HG03064 (cell line): ENCODE measurements at regions not wholly inside any gene's neighbourhood (a gene's known extent, or its start where the extent isn't known, plus 50 kb on each side); places are given as distances from the start of the nearest gene placed in this dataset.

Source experiments
- ATAC-seq: cut with Tn5 transposase; IDR thresholded peaks from one replicate; pipeline ENCODE4 v1.9.1; 2021; ENCODE audit warnings: low read depth; ENCODE audit not compliant: unreplicated experiment

- no peak for ATAC-seq
Observed at GRCh38 chr11:127590314-127590713, 589.7 kb upstream of the KIRREL3 start.

GRCh38 chr11:127588431-127588830, 587.9 kb upstream of the KIRREL3 start:
- no peak for ATAC-seq

- ATAC-seq = no peak
Observed at GRCh38 chr11:127587511-127587910, 586.9 kb upstream of the KIRREL3 start.

GRCh38 chr11:127576210-127576609, 575.6 kb upstream of the KIRREL3 start:
- ATAC-seq = no peak

GRCh38 chr11:127574478-127574877, 573.9 kb upstream of the KIRREL3 start:
- ATAC-seq = no peak

- no peak for ATAC-seq
Observed at GRCh38 chr11:127568891-127569290, 568.3 kb upstream of the KIRREL3 start.

- ATAC-seq = no peak
Observed at GRCh38 chr11:127567237-127567932, 566.8 kb upstream of the KIRREL3 start.

GRCh38 chr11:127564810-127565209, 564.2 kb upstream of the KIRREL3 start:
- ATAC-seq = no peak

GRCh38 chr11:127559978-127560377, 559.4 kb upstream of the KIRREL3 start:
- ATAC-seq = no peak

GRCh38 chr11:127552446-127552845, 551.9 kb upstream of the KIRREL3 start:
- no peak for ATAC-seq

- ATAC-seq = no peak
Observed at GRCh38 chr11:127531167-127531566, 530.6 kb upstream of the KIRREL3 start.

GRCh38 chr11:127528297-127528696, 527.7 kb upstream of the KIRREL3 start:
- no peak for ATAC-seq

- ATAC-seq = no peak
Observed at GRCh38 chr11:127524618-127525017, 524.0 kb upstream of the KIRREL3 start.

- ATAC-seq = no peak
Observed at GRCh38 chr11:127521413-127521812, 520.8 kb upstream of the KIRREL3 start.

- ATAC-seq = no peak
Observed at GRCh38 chr11:127507851-127508250, 507.3 kb upstream of the KIRREL3 start.

GRCh38 chr11:127506647-127507046, 506.1 kb upstream of the KIRREL3 start:
- ATAC-seq = no peak

GRCh38 chr11:127506126-127506525, 505.6 kb upstream of the KIRREL3 start:
- ATAC-seq = no peak

- no peak for ATAC-seq
Observed at GRCh38 chr11:127496165-127496564, 495.6 kb upstream of the KIRREL3 start.

- no peak for ATAC-seq
Observed at GRCh38 chr11:127493330-127494022, 492.9 kb upstream of the KIRREL3 start.

- ATAC-seq = no peak
Observed at GRCh38 chr11:127492029-127492428, 491.5 kb upstream of the KIRREL3 start.

- no peak for ATAC-seq
Observed at GRCh38 chr11:127491589-127491988, 491.0 kb upstream of the KIRREL3 start.

GRCh38 chr11:127490896-127491295, 490.3 kb upstream of the KIRREL3 start:
- ATAC-seq = no peak
